H9 (cell line): ENCODE measurements at regions not wholly inside any gene's neighbourhood (a gene's known extent, or its start where the extent isn't known, plus 50 kb on each side); places are given as distances from the start of the nearest gene placed in this dataset.

Experiments
- DNase-seq: peaks from one replicate; pipeline ENCODE4 v3.0.0-alpha.2; 2017
- H2AFZ ChIP-seq: one replicate; pipeline ENCODE4 v1.6.1; 2013; ENCODE audit warnings: mild to moderate bottlenecking, low read length, control low read depth, moderate library complexity
- H2AK5ac ChIP-seq: 2 replicates; pipeline ENCODE4 v1.6.1; 2013; ENCODE audit warnings: low read length, control low read depth, mixed read lengths; ENCODE audit not compliant: insufficient read length
- H2BK120ac ChIP-seq: one replicate; pipeline ENCODE4 v1.6.1; 2013; ENCODE audit warnings: low read depth, mild to moderate bottlenecking, low read length, control low read depth, inconsistent platforms; ENCODE audit not compliant: poor library complexity, severe bottlenecking
- H2BK12ac ChIP-seq: 2 replicates; pipeline ENCODE4 v1.6.1; 2013; ENCODE audit warnings: low read length, control low read depth, mixed read lengths, low read depth; ENCODE audit not compliant: insufficient read length
- H2BK15ac ChIP-seq: 2 replicates; pipeline ENCODE4 v1.6.1; 2013; ENCODE audit warnings: low read depth, low read length, control low read depth
- H2BK20ac ChIP-seq: one replicate; pipeline ENCODE4 v1.6.1; 2013; ENCODE audit warnings: low read depth, mild to moderate bottlenecking, low read length, control low read depth, inconsistent platforms; ENCODE audit not compliant: poor library complexity, severe bottlenecking
- H2BK5ac ChIP-seq: 2 replicates; pipeline ENCODE4 v1.6.1; 2013; ENCODE audit warnings: low read length, control low read depth, mixed read lengths; ENCODE audit not compliant: insufficient read length
- H3K14ac ChIP-seq: 2 replicates; pipeline ENCODE4 v1.6.1; 2013; ENCODE audit warnings: low read length, control low read depth; ENCODE audit not compliant: insufficient read depth
- H3K18ac ChIP-seq: 2 replicates; pipeline ENCODE4 v1.6.1; 2013; ENCODE audit warnings: low read depth, mild to moderate bottlenecking, mixed read lengths, low read length, control low read depth; ENCODE audit not compliant: insufficient read length
- H3K23ac ChIP-seq: 2 replicates; pipeline ENCODE4 v1.6.1; 2013; ENCODE audit warnings: low read length, control low read depth, mixed read lengths, low read depth; ENCODE audit not compliant: insufficient read length
- H3K23me2 ChIP-seq: 2 replicates; pipeline ENCODE4 v1.6.1; 2013; ENCODE audit warnings: low read depth, mild to moderate bottlenecking, mixed read lengths, low read length, control low read depth; ENCODE audit not compliant: insufficient read length, poor library complexity, severe bottlenecking
- H3K27ac ChIP-seq: 2 replicates; pipeline ENCODE4 v1.5.1; 2013; ENCODE audit warnings: low read length, control low read depth, mixed read lengths, low read depth; ENCODE audit not compliant: insufficient read length
- H3K27me3 ChIP-seq: 2 replicates; pipeline ENCODE4 v1.6.1; 2013; ENCODE audit warnings: low read length, control low read depth, inconsistent platforms; ENCODE audit not compliant: insufficient read depth
- H3K4ac ChIP-seq: 2 replicates; pipeline ENCODE4 v1.6.1; 2013; ENCODE audit warnings: low read depth, mild to moderate bottlenecking, control low read depth, inconsistent platforms, low read length, moderate library complexity
- H3K4me1 ChIP-seq: 2 replicates; pipeline ENCODE4 v1.6.1; 2013; ENCODE audit warnings: low read length, control low read depth, inconsistent platforms; ENCODE audit not compliant: insufficient read depth
- H3K4me2 ChIP-seq: 2 replicates; pipeline ENCODE4 v1.6.1; 2013; ENCODE audit warnings: low read length, control low read depth, mixed read lengths; ENCODE audit not compliant: insufficient read length, insufficient read depth
- H3K56ac ChIP-seq: 2 replicates; pipeline ENCODE4 v1.6.1; 2013; ENCODE audit warnings: low read depth, mild to moderate bottlenecking, mixed read lengths, low read length, control low read depth; ENCODE audit not compliant: insufficient read length
- H3K79me1 ChIP-seq: 2 replicates; pipeline ENCODE4 v1.6.1; 2013; ENCODE audit warnings: low read depth, mild to moderate bottlenecking, moderate library complexity, low read length, control low read depth, inconsistent platforms; ENCODE audit not compliant: insufficient read depth, poor library complexity, severe bottlenecking
- H3K79me2 ChIP-seq: 2 replicates; pipeline ENCODE4 v1.6.1; 2013; ENCODE audit warnings: low read length, control low read depth, inconsistent platforms; ENCODE audit not compliant: insufficient read depth
- H3K9ac ChIP-seq: 2 replicates; pipeline ENCODE4 v1.6.1; 2013; ENCODE audit warnings: low read length, control low read depth, mixed read lengths; ENCODE audit not compliant: insufficient read length; ENCODE audit errors: extremely low read depth
- H3K9me3 ChIP-seq: one replicate; pipeline ENCODE4 v1.6.1; 2013; ENCODE audit warnings: low read depth, low read length, inconsistent platforms; ENCODE audit not compliant: control insufficient read depth
- H3T11ph ChIP-seq: one replicate; pipeline ENCODE4 v1.6.1; 2013; ENCODE audit warnings: mild to moderate bottlenecking, low read length, control low read depth, inconsistent platforms
- H4K20me1 ChIP-seq: one replicate; pipeline ENCODE4 v1.6.1; 2013; ENCODE audit not compliant: control insufficient read depth, insufficient read length, insufficient read depth
- H4K5ac ChIP-seq: 2 replicates; pipeline ENCODE4 v1.6.1; 2013; ENCODE audit warnings: low read depth, mild to moderate bottlenecking, mixed read lengths, low read length, control low read depth; ENCODE audit not compliant: insufficient read length
- H4K8ac ChIP-seq: replicated peaks from 2 replicates; pipeline ENCODE4 v1.6.1; 2013; ENCODE audit warnings: low read length, control low read depth, mixed read lengths, low read depth; ENCODE audit not compliant: insufficient read length
- H4K91ac ChIP-seq: 2 replicates; pipeline ENCODE4 v1.6.1; 2013; ENCODE audit warnings: low read depth, mild to moderate bottlenecking, moderate library complexity, mixed read lengths, low read length, control low read depth; ENCODE audit not compliant: insufficient read length
- H3K27ac Mint-ChIP-seq, 3 experiments: 2 replicates in 2 of 3; 3 replicates in 1 of 3; pipeline ENCODE4 v1.8.0; 2020 to 2021; ENCODE audit warnings: mixed read lengths in 3 of 3, mild to moderate bottlenecking in 1 of 3, moderate library complexity in 1 of 3
- H3K27me3 Mint-ChIP-seq: 2 replicates; pipeline ENCODE4 v1.8.0; 2021; ENCODE audit warnings: low read depth, mild to moderate bottlenecking, moderate library complexity, mixed read lengths
- H3K36me3 Mint-ChIP-seq, 3 experiments: 2 replicates in 2 of 3; 3 replicates in 1 of 3; pipeline ENCODE4 v1.8.0; 2020 to 2021; ENCODE audit warnings: low read depth in 3 of 3, mixed read lengths in 3 of 3; ENCODE audit not compliant: insufficient read depth in 1 of 3
- H3K4me1 Mint-ChIP-seq, 2 experiments: 2 replicates each; pipeline ENCODE4 v1.8.0; 2020; ENCODE audit warnings: mixed read lengths in 2 of 2
- H3K4me3 Mint-ChIP-seq, 2 experiments: 2 replicates in 1 of 2; 3 replicates in 1 of 2; pipeline ENCODE4 v1.8.0; 2020 to 2021; ENCODE audit warnings: mild to moderate bottlenecking in 2 of 2, mixed read lengths in 2 of 2, moderate library complexity in 1 of 2
- H3K9me3 Mint-ChIP-seq, 2 experiments: 2 replicates in 1 of 2; 3 replicates in 1 of 2; pipeline ENCODE4 v1.8.0; 2020; ENCODE audit warnings: mild to moderate bottlenecking in 2 of 2, mixed read lengths in 2 of 2, moderate library complexity in 1 of 2
- CTCF ChIP-seq: fragments of 200-600 bp; sonication (generic); conservative IDR thresholded peaks from 3 replicates; pipeline ENCODE4 v1.8.0; 2021; ENCODE audit warnings: antibody characterized with exemption, mild to moderate bottlenecking
- WGBS: extraction: QIAGEN DNeasy Blood & Tissue Kit; methylation state at CpG from one replicate; pipeline ENCODE4 v1.1.7; 2013; ENCODE audit warnings: missing lambda C conversion rate, low lambda C conversion rate, mixed read lengths; ENCODE audit not compliant: insufficient read length; ENCODE audit errors: extremely low coverage; 5-methylcytosine and 5-hydroxymethylcytosine counted together

- Histone ChIP-seq H2BK15ac (no peak overlapping the region), H3K4me1 (no peaks in the 10 kb centered on the region; the same call in 1 of the 2 replicates), H2BK5ac (no peak overlapping the region), H3K23ac (no peak overlapping the region), H3K27ac (no peak overlapping the region), H4K91ac (no peak overlapping the region), H2BK120ac (no peak overlapping the region), H3K18ac (no peak overlapping the region), H3K23me2 (no peaks in the 10 kb centered on the region), H4K20me1 (no peaks in the 10 kb centered on the region), H4K5ac (no peak overlapping the region), H3K79me1 (no peaks in the 10 kb centered on the region), H2BK20ac (no peak overlapping the region), H3K9me3 (no peaks in the 10 kb centered on the region), H3K79me2 (no peaks in the 10 kb centered on the region), H3K56ac (no peak overlapping the region), H3K27me3 (no peaks in the 10 kb centered on the region), H3K4me2 (no peak overlapping the region), H3K14ac (no peak overlapping the region), H3K4ac (no peak overlapping the region), H2AFZ (no peak overlapping the region), H4K8ac (no peak overlapping the region), H3K9ac (no peak overlapping the region), H3T11ph (no peak overlapping the region), H2AK5ac (no peak overlapping the region), H2BK12ac (no peak overlapping the region)
- TF ChIP-seq CTCF = peak; percentile 59
- no CpG with 5 or more reads among the region's 1 CpG for WGBS
- H3K4me1 Mint-ChIP-seq = no peaks in the 10 kb centered on the region
- H3K4me3 Mint-ChIP-seq = no peak overlapping the region
- no peak overlapping the region for H3K27ac Mint-ChIP-seq
- H3K9me3 Mint-ChIP-seq = no peaks in the 10 kb centered on the region; a peak in 2 of 5 replicates
- H3K27me3 Mint-ChIP-seq = no peaks in the 10 kb centered on the region
- H3K36me3 Mint-ChIP-seq = peaks cover 0 to 2% (median 0%) of the 10 kb centered on the region in 3 experiments; a peak in 1 of 7 replicates
- no peak for DNase-seq
These were observed 90.1 kb upstream of the ZRANB2 start for GRCh38 chr1:71170925-71171324.
